BLaER1 (cell line): ENCODE measurements at regions not wholly inside any gene's neighbourhood (a gene's known extent, or its start where the extent isn't known, plus 50 kb on each side); places are given as distances from the start of the nearest gene placed in this dataset.

Source experiments
- H3K27ac ChIP-seq: shearing (Covaris generic); formaldehyde crosslinking; 2 replicates; pipeline ENCODE4 v1.8.1; 2022
- H3K27me3 ChIP-seq: shearing (Covaris generic); formaldehyde crosslinking; 2 replicates; pipeline ENCODE4 v1.8.1; 2022
- H3K36me3 ChIP-seq: shearing (Covaris generic); formaldehyde crosslinking; 2 replicates; pipeline ENCODE4 v1.8.1; 2022
- H3K4me1 ChIP-seq: shearing (Covaris generic); formaldehyde crosslinking; 2 replicates; pipeline ENCODE4 v1.8.1; 2022
- H3K4me2 ChIP-seq: shearing (Covaris generic); formaldehyde crosslinking; 2 replicates; pipeline ENCODE4 v1.8.1; 2022
- H3K4me3 ChIP-seq: shearing (Covaris generic); formaldehyde crosslinking; 2 replicates; pipeline ENCODE4 v1.8.1; 2022
- H3K9ac ChIP-seq: shearing (Covaris generic); formaldehyde crosslinking; 2 replicates; pipeline ENCODE4 v1.8.1; 2022
- H3K9me3 ChIP-seq: shearing (Covaris generic); formaldehyde crosslinking; 2 replicates; pipeline ENCODE4 v1.8.1; 2022
- H4K20me1 ChIP-seq: shearing (Covaris generic); formaldehyde crosslinking; 2 replicates; pipeline ENCODE4 v1.8.1; 2022
- Cebpa-rat ChIP-seq: shearing (Covaris generic); IDR thresholded peaks from 2 replicates; pipeline ENCODE4 v1.8.1; 2022

DNA sequence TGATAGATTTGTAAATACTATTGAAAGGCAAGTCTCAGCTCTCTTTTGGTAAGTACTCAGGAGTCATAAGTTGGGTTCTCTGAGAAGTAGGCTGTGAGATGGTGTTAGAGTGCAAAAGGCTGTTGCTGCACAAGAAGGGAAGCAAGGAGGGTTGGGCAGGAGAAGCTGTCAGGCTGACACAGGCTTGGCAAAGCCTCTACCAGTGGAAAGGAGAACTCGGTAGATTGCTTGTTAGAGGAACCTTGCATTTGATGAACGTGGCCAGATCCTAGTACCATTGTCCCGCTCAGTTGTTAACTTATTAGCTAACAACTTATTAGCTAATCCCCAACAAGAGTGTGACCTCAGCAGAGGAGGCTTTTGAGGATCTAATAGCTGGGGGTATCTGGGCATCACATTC is 449.3 kb upstream of the BOD1L1 start:
- no peaks in the 10 kb centered on the region for H3K27me3 ChIP-seq
- TF ChIP-seq Cebpa-rat = no peak
- no peak overlapping the region for H3K9ac ChIP-seq
- peaks cover 8% of the 10 kb centered on the region; the same call in 1 of the 2 replicates for H3K36me3 ChIP-seq
- H3K9me3 ChIP-seq = peaks cover 21% of the 10 kb centered on the region
- no peaks in the 10 kb centered on the region for H3K4me1 ChIP-seq
- no peak overlapping the region for H3K4me2 ChIP-seq
- no peak overlapping the region for H3K4me3 ChIP-seq
- H4K20me1 ChIP-seq = no peaks in the 10 kb centered on the region
- no peak overlapping the region for H3K27ac ChIP-seq

- H3K9me3 ChIP-seq = peaks cover 6% of the 10 kb centered on the region
Measured at GRCh38 chr4:14078326-14078725, 450.8 kb upstream of the BOD1L1 start.

DNA sequence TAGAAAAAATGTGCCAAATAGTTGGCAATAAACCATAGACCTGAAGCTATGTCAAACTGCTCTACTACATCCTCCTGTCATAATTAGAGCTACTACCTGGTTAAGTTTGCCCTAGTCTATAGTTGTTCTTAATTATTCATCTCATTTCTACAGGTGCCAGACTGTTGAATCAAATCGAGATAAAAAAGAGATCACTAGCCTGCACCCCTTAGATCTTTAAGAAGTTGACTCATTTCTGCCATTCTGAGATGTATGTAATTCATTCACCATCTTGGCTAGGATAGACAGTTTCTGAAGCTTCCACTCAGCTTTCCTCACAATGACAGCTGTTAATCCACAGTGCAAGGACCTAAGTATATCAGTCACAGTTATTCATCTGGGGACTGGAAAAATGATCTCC is 452.1 kb upstream of the BOD1L1 start:
- no peaks in the 10 kb centered on the region for H3K36me3 ChIP-seq
- TF ChIP-seq Cebpa-rat = no peak
- H3K4me1 ChIP-seq = no peaks in the 10 kb centered on the region
- no peak overlapping the region for H3K4me2 ChIP-seq
- H3K9me3 ChIP-seq = no peaks in the 10 kb centered on the region
- no peak overlapping the region for H3K9ac ChIP-seq
- no peaks in the 10 kb centered on the region for H4K20me1 ChIP-seq
- no peak overlapping the region for H3K4me3 ChIP-seq
- H3K27me3 ChIP-seq = no peaks in the 10 kb centered on the region
- no peak overlapping the region for H3K27ac ChIP-seq

More at GRCh38 chr4:14078326-14078725, 450.8 kb upstream of the BOD1L1 start:
- H3K27ac ChIP-seq = no peak overlapping the region
- no peaks in the 10 kb centered on the region for H3K4me1 ChIP-seq
- no peak overlapping the region for H3K4me2 ChIP-seq
- no peak overlapping the region for H3K4me3 ChIP-seq
- no peak for TF ChIP-seq Cebpa-rat
- no peaks in the 10 kb centered on the region for H3K36me3 ChIP-seq
- H3K27me3 ChIP-seq = no peaks in the 10 kb centered on the region
- no peaks in the 10 kb centered on the region for H4K20me1 ChIP-seq
- no peak overlapping the region for H3K9ac ChIP-seq

DNA sequence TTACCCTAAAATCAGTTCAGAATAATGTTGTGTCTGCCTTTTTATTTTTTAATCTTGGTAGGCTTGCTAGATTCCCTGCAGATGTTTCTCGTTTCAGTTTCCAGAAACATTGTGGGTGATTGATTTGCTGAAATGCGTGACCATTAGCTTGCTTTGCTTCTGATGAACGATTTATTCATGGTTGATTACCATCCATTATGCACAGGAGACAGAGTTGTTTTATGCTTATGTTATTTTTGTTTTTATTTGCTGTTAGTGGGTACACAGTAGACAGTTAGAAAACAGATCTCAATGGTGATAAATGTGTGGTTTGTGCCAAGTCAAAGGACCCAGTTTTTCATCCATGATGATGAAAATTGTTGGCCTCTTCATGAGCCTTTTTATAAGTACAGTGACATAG is 455.6 kb upstream of the BOD1L1 start:
- H4K20me1 ChIP-seq = no peaks in the 10 kb centered on the region
- H3K4me2 ChIP-seq = no peak overlapping the region
- H3K9me3 ChIP-seq = no peaks in the 10 kb centered on the region
- TF ChIP-seq Cebpa-rat = no peak
- H3K36me3 ChIP-seq = no peaks in the 10 kb centered on the region
- H3K4me3 ChIP-seq = no peak overlapping the region
- H3K4me1 ChIP-seq = peaks cover 8% of the 10 kb centered on the region
- no peaks in the 10 kb centered on the region for H3K27me3 ChIP-seq
- H3K27ac ChIP-seq = no peak overlapping the region
- H3K9ac ChIP-seq = no peak overlapping the region

GRCh38 chr4:14084598-14084997 is 457.1 kb upstream of the BOD1L1 start:
- Histone ChIP-seq H3K4me3 (no peak overlapping the region), H3K9me3 (no peaks in the 10 kb centered on the region), H3K4me1 (peaks cover 8% of the 10 kb centered on the region), H3K9ac (no peak overlapping the region), H4K20me1 (no peaks in the 10 kb centered on the region), H3K27me3 (no peaks in the 10 kb centered on the region), H3K27ac (no peak overlapping the region), H3K4me2 (no peak overlapping the region), H3K36me3 (no peaks in the 10 kb centered on the region)
- no peak for TF ChIP-seq Cebpa-rat

GRCh38 chr4:14087459-14087858 is 459.9 kb upstream of the BOD1L1 start:
- peak overlapping the region; percentile 11; the same call in 1 of the 2 replicates for H3K4me2 ChIP-seq
- H3K27ac ChIP-seq = no peak overlapping the region
- H3K4me1 ChIP-seq = peaks cover 8% of the 10 kb centered on the region
- no peaks in the 10 kb centered on the region for H4K20me1 ChIP-seq
- no peak for TF ChIP-seq Cebpa-rat
- no peak overlapping the region for H3K9ac ChIP-seq
- no peaks in the 10 kb centered on the region for H3K36me3 ChIP-seq
- no peak overlapping the region for H3K4me3 ChIP-seq
- H3K9me3 ChIP-seq = no peaks in the 10 kb centered on the region
- no peaks in the 10 kb centered on the region for H3K27me3 ChIP-seq

GRCh38 chr4:14087921-14088320 is 460.4 kb upstream of the BOD1L1 start:
- no peak overlapping the region for H3K27ac ChIP-seq

DNA sequence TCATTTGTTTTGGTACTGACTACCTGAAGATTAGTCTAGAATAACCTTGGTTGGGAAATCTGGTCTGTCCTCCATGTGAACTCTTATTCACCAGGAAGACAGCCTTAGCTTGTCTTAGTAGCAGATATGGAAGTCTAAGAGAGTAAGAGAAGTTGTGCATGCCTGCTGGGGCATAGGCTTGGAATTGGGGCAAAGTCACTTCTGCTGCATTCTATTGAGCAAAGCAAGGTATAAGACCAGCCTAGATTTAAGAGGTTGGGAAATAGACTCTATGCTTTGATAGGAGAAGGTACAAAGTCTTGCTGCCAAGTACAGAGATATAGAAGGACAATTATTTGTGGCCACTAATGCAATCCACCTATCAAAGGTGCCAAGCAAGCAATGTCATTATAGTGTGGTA is 464.0 kb upstream of the BOD1L1 start:
- Histone ChIP-seq H3K36me3 (no peaks in the 10 kb centered on the region), H3K4me1 (peaks cover 8% of the 10 kb centered on the region), H4K20me1 (no peaks in the 10 kb centered on the region), H3K9me3 (no peaks in the 10 kb centered on the region), H3K4me2 (no peak overlapping the region), H3K27ac (no peak overlapping the region), H3K4me3 (no peak overlapping the region), H3K27me3 (no peaks in the 10 kb centered on the region), H3K9ac (no peak overlapping the region)
- TF ChIP-seq Cebpa-rat = no peak

More at GRCh38 chr4:14087921-14088320, 460.4 kb upstream of the BOD1L1 start:
- no peaks in the 10 kb centered on the region for H3K9me3 ChIP-seq
- H3K4me2 ChIP-seq = 0 out of 2 replicates have a peak overlapping the region, but pooled peaks have one; percentile 11
- peaks cover 8% of the 10 kb centered on the region for H3K4me1 ChIP-seq
- no peak overlapping the region for H3K9ac ChIP-seq
- no peak for TF ChIP-seq Cebpa-rat
- H3K4me3 ChIP-seq = no peak overlapping the region
- no peaks in the 10 kb centered on the region for H4K20me1 ChIP-seq
- no peaks in the 10 kb centered on the region for H3K36me3 ChIP-seq
- H3K27me3 ChIP-seq = no peaks in the 10 kb centered on the region

DNA sequence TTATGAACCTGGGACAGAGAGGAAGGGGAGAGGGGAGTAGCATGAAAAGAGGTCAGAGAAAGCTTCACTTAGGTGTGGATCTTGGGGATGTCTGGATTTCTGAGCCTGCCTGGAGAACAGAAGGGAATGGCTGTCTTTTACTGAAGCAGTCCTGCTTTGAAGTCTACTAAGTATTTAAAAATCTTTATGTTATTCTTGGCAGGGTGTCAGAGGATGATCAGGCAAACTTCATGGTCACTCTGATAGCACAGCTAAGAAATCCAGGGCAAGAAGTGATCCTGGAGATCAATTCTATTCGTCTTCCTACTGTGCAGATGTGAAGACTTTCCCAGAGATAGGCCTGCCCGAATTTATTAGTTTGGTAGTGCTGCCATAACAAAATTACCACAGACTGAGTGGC is 464.4 kb upstream of the BOD1L1 start:
- H3K4me3 ChIP-seq = no peak overlapping the region
- H3K9me3 ChIP-seq = no peaks in the 10 kb centered on the region
- H3K27ac ChIP-seq = no peak overlapping the region
- H3K27me3 ChIP-seq = no peaks in the 10 kb centered on the region
- H3K4me2 ChIP-seq = no peak overlapping the region
- no peaks in the 10 kb centered on the region for H4K20me1 ChIP-seq
- peaks cover 8% of the 10 kb centered on the region for H3K4me1 ChIP-seq
- no peak overlapping the region for H3K9ac ChIP-seq
- no peaks in the 10 kb centered on the region for H3K36me3 ChIP-seq
- TF ChIP-seq Cebpa-rat = no peak

DNA sequence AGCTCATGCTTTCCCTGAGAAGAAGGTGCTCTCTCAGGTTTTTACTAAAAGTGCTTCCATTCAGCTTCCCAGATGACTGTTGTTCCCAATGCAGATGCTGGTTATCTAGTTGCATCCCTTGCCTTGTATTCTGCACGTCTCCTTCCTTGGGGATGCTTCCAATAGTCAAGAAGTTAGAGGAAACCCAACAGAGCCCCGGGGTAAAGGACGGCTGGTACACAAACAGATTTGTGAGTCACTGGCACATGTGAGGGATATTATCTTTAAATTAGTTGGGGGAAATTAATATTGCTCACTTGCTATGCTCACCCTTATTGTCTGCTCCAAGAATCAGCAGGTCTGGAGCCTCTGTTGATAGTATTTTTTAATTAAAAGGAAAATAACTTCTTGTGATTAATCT is 465.2 kb upstream of the BOD1L1 start:
- no peak overlapping the region for H3K4me2 ChIP-seq
- H3K4me1 ChIP-seq = peaks cover 3% of the 10 kb centered on the region
- no peaks in the 10 kb centered on the region for H4K20me1 ChIP-seq
- H3K27me3 ChIP-seq = no peaks in the 10 kb centered on the region
- no peak overlapping the region for H3K27ac ChIP-seq
- no peaks in the 10 kb centered on the region for H3K36me3 ChIP-seq
- no peaks in the 10 kb centered on the region for H3K9me3 ChIP-seq
- H3K9ac ChIP-seq = no peak overlapping the region
- no peak overlapping the region for H3K4me3 ChIP-seq
- TF ChIP-seq Cebpa-rat = no peak

DNA sequence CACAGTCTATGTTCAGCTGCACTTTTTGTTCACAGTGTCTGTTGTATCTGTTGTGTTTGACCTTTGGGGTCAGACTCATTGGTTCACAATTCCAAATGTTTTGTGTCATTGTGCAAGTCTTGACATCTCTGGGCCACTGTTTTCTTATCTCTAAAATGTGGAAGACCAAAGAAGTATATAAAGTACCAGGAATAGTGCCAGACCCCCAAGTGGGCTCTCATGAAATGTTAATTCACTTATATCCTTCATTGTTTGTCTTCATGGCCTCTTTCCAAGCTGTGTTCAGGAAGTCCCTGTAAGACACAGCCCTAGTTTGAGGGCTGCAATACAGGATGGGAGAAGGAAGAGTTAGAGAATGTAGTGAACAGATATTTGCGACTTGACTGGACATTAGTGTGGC is 468.3 kb upstream of the BOD1L1 start:
- Histone ChIP-seq H3K4me3 (no peak overlapping the region), H3K4me2 (no peak overlapping the region), H4K20me1 (no peaks in the 10 kb centered on the region), H3K9me3 (no peaks in the 10 kb centered on the region), H3K9ac (no peak overlapping the region), H3K27ac (no peak overlapping the region), H3K4me1 (no peaks in the 10 kb centered on the region), H3K27me3 (no peaks in the 10 kb centered on the region), H3K36me3 (no peaks in the 10 kb centered on the region)
- TF ChIP-seq Cebpa-rat = no peak
